DND-41 (cell line): ENCODE measurements at regions not wholly inside any gene's neighbourhood (a gene's known extent, or its start where the extent isn't known, plus 50 kb on each side); places are given as distances from the start of the nearest gene placed in this dataset.

Source experiments
- ATAC-seq: fragments of 200-7000 bp; cut with Tn5 transposase; 3 replicates; pipeline ENCODE4 v1.9.1; 2021; ENCODE audit warnings: low read depth; ENCODE audit not compliant: insufficient read depth
- DNase-seq: peaks from one replicate; pipeline ENCODE4 v3.0.0-alpha.2; 2020
- H2AFZ ChIP-seq: 2 replicates; pipeline ENCODE4 v1.6.0; 2012; ENCODE audit warnings: low read depth, low read length
- H3K27ac ChIP-seq: 2 replicates; pipeline ENCODE4 v1.5.1; 2012; ENCODE audit warnings: low read length, inconsistent platforms
- H3K27me3 ChIP-seq: fragments of 200-600 bp; sonication (generic); 2 replicates; pipeline ENCODE4 v1.6.0; 2012; ENCODE audit warnings: low read length, mild to moderate bottlenecking, inconsistent platforms; ENCODE audit not compliant: insufficient read depth, poor library complexity
- H3K36me3 ChIP-seq: 2 replicates; pipeline ENCODE4 v1.5.1; 2012; ENCODE audit warnings: low read length, inconsistent platforms; ENCODE audit not compliant: insufficient read depth
- H3K4me1 ChIP-seq: 2 replicates; pipeline ENCODE4 v1.5.1; 2012; ENCODE audit warnings: mild to moderate bottlenecking, low read length; ENCODE audit not compliant: insufficient read depth
- H3K4me2 ChIP-seq: 2 replicates; pipeline ENCODE4 v1.6.0; 2012; ENCODE audit warnings: mild to moderate bottlenecking, moderate library complexity, low read length, inconsistent platforms; ENCODE audit not compliant: insufficient read depth
- H3K4me3 ChIP-seq, 2 experiments: fragments of 200-600 bp in 1 of 2; shearing (Covaris generic) in 1 of 2; 2 replicates each; pipeline ENCODE4 v1.5.1; 2012 to 2016; ENCODE audit warnings: inconsistent platforms in 2 of 2, low read length in 2 of 2, mild to moderate bottlenecking in 2 of 2, low read depth in 1 of 2, moderate library complexity in 1 of 2
- H3K79me2 ChIP-seq: 2 replicates; pipeline ENCODE4 v1.6.0; 2012; ENCODE audit warnings: low read length, inconsistent platforms; ENCODE audit not compliant: insufficient read depth
- H3K9ac ChIP-seq: 2 replicates; pipeline ENCODE4 v1.6.0; 2012; ENCODE audit warnings: low read depth, mild to moderate bottlenecking, inconsistent platforms, low read length, moderate library complexity
- H3K9me3 ChIP-seq: 2 replicates; pipeline ENCODE4 v1.5.1; 2012; ENCODE audit warnings: low read length, moderate library complexity, mild to moderate bottlenecking, inconsistent platforms; ENCODE audit not compliant: insufficient read depth, severe bottlenecking
- H4K20me1 ChIP-seq: 2 replicates; pipeline ENCODE4 v1.6.0; 2012; ENCODE audit warnings: low read length; ENCODE audit not compliant: insufficient read depth
- CTCF ChIP-seq: IDR thresholded peaks from 2 replicates; pipeline ENCODE4 v1.5.1; 2012; ENCODE audit warnings: borderline replicate concordance, low read length, moderate library complexity, mild to moderate bottlenecking; ENCODE audit not compliant: poor library complexity, severe bottlenecking; ENCODE audit errors: extremely low read depth
- EZH2 ChIP-seq: IDR thresholded peaks from 3 replicates; pipeline ENCODE4 v1.6.1; 2012; ENCODE audit warnings: borderline replicate concordance, low read depth, mild to moderate bottlenecking, moderate library complexity, low read length, inconsistent platforms; ENCODE audit not compliant: severe bottlenecking

GRCh38 chr11:80196932-80197554 is 756.2 kb upstream of the TENM4 start:
- H3K79me2 ChIP-seq: no peaks in the 10 kb centered on the region
- TF ChIP-seq EZH2: no peak
- TF ChIP-seq CTCF: no peak
- H4K20me1 ChIP-seq: no peaks in the 10 kb centered on the region
- H3K4me1 ChIP-seq: no peaks in the 10 kb centered on the region
- no peak overlapping the region for H3K9ac ChIP-seq
- no peaks in the 10 kb centered on the region for H3K27me3 ChIP-seq
- no peak overlapping the region for H3K27ac ChIP-seq
- H3K36me3 ChIP-seq: no peaks in the 10 kb centered on the region
- ATAC-seq (no peak), DNase-seq (no peak)
- no peak overlapping the region for H3K4me2 ChIP-seq
- no peak overlapping the region for H2AFZ ChIP-seq
- H3K4me3 ChIP-seq: no peak overlapping the region
- H3K9me3 ChIP-seq: no peaks in the 10 kb centered on the region

GRCh38 chr11:80196041-80196440 is 755.2 kb upstream of the TENM4 start:
- Histone ChIP-seq H3K4me2 (no peak overlapping the region), H3K36me3 (no peaks in the 10 kb centered on the region), H3K79me2 (no peaks in the 10 kb centered on the region), H3K4me3 (no peak overlapping the region), H4K20me1 (no peaks in the 10 kb centered on the region), H3K9me3 (no peaks in the 10 kb centered on the region), H3K27me3 (no peaks in the 10 kb centered on the region), H3K27ac (no peak overlapping the region), H2AFZ (no peak overlapping the region), H3K9ac (no peak overlapping the region), H3K4me1 (no peaks in the 10 kb centered on the region)
- TF ChIP-seq EZH2: no peak
- no peak for ATAC-seq
- DNase-seq: no peak

GRCh38 chr11:80194625-80195024 is 753.8 kb upstream of the TENM4 start:
- no peaks in the 10 kb centered on the region for H4K20me1 ChIP-seq
- no peak overlapping the region for H3K9ac ChIP-seq
- H3K4me3 ChIP-seq: no peak overlapping the region
- no peak overlapping the region for H3K27ac ChIP-seq
- no peak overlapping the region for H2AFZ ChIP-seq
- no peak overlapping the region for H3K4me2 ChIP-seq
- ATAC-seq (no peak), DNase-seq (no peak)
- H3K79me2 ChIP-seq: no peaks in the 10 kb centered on the region
- no peaks in the 10 kb centered on the region for H3K36me3 ChIP-seq
- no peaks in the 10 kb centered on the region for H3K4me1 ChIP-seq
- no peaks in the 10 kb centered on the region for H3K9me3 ChIP-seq
- no peak for TF ChIP-seq EZH2
- no peak for TF ChIP-seq CTCF
- H3K27me3 ChIP-seq: no peaks in the 10 kb centered on the region

DNA sequence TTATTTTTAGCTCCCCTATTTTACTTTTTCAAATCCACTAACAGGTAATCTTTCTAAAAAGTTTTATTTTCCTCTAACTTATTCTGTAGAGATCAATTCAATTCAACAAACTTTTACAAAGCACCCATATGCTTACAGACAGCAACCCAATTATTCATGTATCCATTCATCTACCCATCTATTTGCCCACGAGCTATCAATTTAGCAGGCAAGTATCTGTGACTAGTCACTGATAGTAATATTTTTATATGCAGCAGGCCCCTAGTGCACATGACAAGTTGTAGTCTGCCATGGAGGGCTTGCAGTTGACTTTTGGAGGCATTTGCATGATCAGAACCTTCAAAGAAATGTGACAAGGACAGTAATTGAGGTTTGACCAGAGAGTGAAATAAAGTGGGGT is 753.2 kb upstream of the TENM4 start:
- TF ChIP-seq CTCF (no peak), EZH2 (no peak)
- Histone ChIP-seq H3K27me3 (no peaks in the 10 kb centered on the region), H3K4me2 (no peak overlapping the region), H3K9ac (no peak overlapping the region), H3K27ac (no peak overlapping the region), H3K36me3 (no peaks in the 10 kb centered on the region), H3K4me1 (no peaks in the 10 kb centered on the region), H4K20me1 (no peaks in the 10 kb centered on the region), H3K4me3 (no peak overlapping the region), H3K9me3 (no peaks in the 10 kb centered on the region), H3K79me2 (no peaks in the 10 kb centered on the region), H2AFZ (no peak overlapping the region)
- DNase-seq (no peak), ATAC-seq (no peak)
